ENCODE measurements at regions not wholly inside any gene's neighbourhood (a gene's known extent, or its start where the extent isn't known, plus 50 kb on each side); places are given as distances from the start of the nearest gene placed in this dataset.

- Histone ChIP-seq H3K27me3 (ENCODE audit: low read length) (no peaks in the 10 kb centered on the region), H3K4me2 (ENCODE audit: low read length) (no peak overlapping the region), H3K36me3 (ENCODE audit: low read depth, low read length) (no peaks in the 10 kb centered on the region), H2AFZ (ENCODE audit: low read length) (no peak overlapping the region), H3K9me3 (ENCODE audit: low read length) (no peaks in the 10 kb centered on the region), H3F3A (ENCODE audit: low read length, unreplicated experiment) (peaks cover 9% of the 10 kb centered on the region), H4K20me1 (ENCODE audit: low read length) (no peaks in the 10 kb centered on the region), H3K27ac (ENCODE audit: low read length) (no peak overlapping the region), H3K79me2 (ENCODE audit: low read length) (no peaks in the 10 kb centered on the region), H3K9me2 (replicated peaks; ENCODE audit: low read length) (no peaks in the 10 kb centered on the region), H3K4me3 (ENCODE audit: low read length) (no peak overlapping the region), H3K9ac (ENCODE audit: low read length) (no peak overlapping the region), H3K4me1 (ENCODE audit: insufficient read depth, low read length) (peaks cover 50% of the 10 kb centered on the region)
- intact Hi-C loops (cut with micrococcal nuclease), result no loop called here
- no peak for TF ChIP-seq CTCF (conservative IDR thresholded peaks at IDR 0.05; ENCODE audit: low read depth, low read length)
- TF ChIP-seq EZH2phosphoT487 (IDR thresholded peaks at IDR 0.05; ENCODE audit: borderline replicate concordance, low read length), result no peak
- TF ChIP-seq EZH2 (IDR thresholded peaks at IDR 0.05; ENCODE audit: low read length, unreplicated experiment), result no peak
- CTCF ChIA-PET, result no interaction called here
- ATAC-seq (no peak), DNase-seq (no peak)
- no TSS peak for BruUV-seq (replicated peaks)
- POLR2A ChIA-PET (ENCODE audit: unreplicated experiment), result no interaction called here
These were observed 70.3 kb upstream of the DUSP10 start for GRCh38 chr1:221812088-221812752.

GRCh38 chr1:221810406-221810805, 68.5 kb upstream of the DUSP10 start:
- Histone ChIP-seq H3K9me2 (replicated peaks; ENCODE audit: low read length) (no peaks in the 10 kb centered on the region), H2AFZ (ENCODE audit: low read length) (no peak overlapping the region), H3K4me1 (ENCODE audit: insufficient read depth, low read length) (peaks cover 37% of the 10 kb centered on the region), H3K36me3 (ENCODE audit: low read depth, low read length) (no peaks in the 10 kb centered on the region), H3K4me3 (ENCODE audit: low read length) (no peak overlapping the region), H3K27ac (ENCODE audit: low read length) (peak overlapping the region; percentile 93), H3K9me3 (ENCODE audit: low read length) (no peaks in the 10 kb centered on the region), H3K27me3 (ENCODE audit: low read length) (no peaks in the 10 kb centered on the region), H3K4me2 (ENCODE audit: low read length) (peak overlapping the region; percentile 40), H4K20me1 (ENCODE audit: low read length) (no peaks in the 10 kb centered on the region), H3K9ac (ENCODE audit: low read length) (peak overlapping the region; percentile 57), H3F3A (ENCODE audit: low read length, unreplicated experiment) (peaks cover 9% of the 10 kb centered on the region), H3K79me2 (ENCODE audit: low read length) (no peaks in the 10 kb centered on the region)
- DNase-seq (peak; percentile 98), ATAC-seq (peak; percentile 86)
- ChIA-PET POLR2A (ENCODE audit: unreplicated experiment) (interaction anchor here (0.6 kb wide), 1 partner anchor 30 kb away, joined by 3 read pairs; no protein-coding TSS in a partner anchor), CTCF (no interaction called here)
- BruUV-seq (replicated peaks), result no TSS peak
- TF ChIP-seq CTCF (conservative IDR thresholded peaks at IDR 0.05; ENCODE audit: low read depth, low read length) (no peak), EZH2 (IDR thresholded peaks at IDR 0.05; ENCODE audit: low read length, unreplicated experiment) (no peak), EZH2phosphoT487 (IDR thresholded peaks at IDR 0.05; ENCODE audit: borderline replicate concordance, low read length) (no peak)
- intact Hi-C loops (cut with micrococcal nuclease), result no loop called here

Measured in PC-3 (cell line).